ENCODE measurements at regions not wholly inside any gene's neighbourhood (a gene's known extent, or its start where the extent isn't known, plus 50 kb on each side); places are given as distances from the start of the nearest gene placed in this dataset.
"Not testable (repeated sequence)": the region's sequence is repeated elsewhere in the genome, so short reads cannot be mapped to it uniquely, and the experiment has no call there.

DNA sequence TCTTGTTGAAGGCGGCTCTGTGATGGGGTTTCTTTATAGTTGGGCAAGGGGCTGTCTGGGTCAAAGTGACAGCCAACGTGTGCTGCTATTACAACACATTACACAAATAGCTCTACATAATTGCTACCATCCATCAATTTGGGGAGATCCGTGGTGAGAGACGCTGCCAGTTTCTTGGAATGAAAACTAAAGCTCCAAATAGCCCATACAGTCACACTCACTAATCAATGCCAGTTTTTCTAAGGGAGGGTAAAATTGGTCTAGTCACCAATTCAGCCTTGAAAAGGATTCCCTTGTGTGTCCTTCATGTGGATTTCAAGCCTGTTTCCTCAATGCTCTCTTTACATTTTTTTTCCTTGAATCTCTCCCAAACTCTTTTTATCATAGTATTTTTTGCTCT, 343.3 kb upstream of the KLF4 start:
- H3K4me3 ChIP-seq (ENCODE audit: low read depth, low read length) = no peak overlapping the region
- TF ChIP-seq, protein P1, sequence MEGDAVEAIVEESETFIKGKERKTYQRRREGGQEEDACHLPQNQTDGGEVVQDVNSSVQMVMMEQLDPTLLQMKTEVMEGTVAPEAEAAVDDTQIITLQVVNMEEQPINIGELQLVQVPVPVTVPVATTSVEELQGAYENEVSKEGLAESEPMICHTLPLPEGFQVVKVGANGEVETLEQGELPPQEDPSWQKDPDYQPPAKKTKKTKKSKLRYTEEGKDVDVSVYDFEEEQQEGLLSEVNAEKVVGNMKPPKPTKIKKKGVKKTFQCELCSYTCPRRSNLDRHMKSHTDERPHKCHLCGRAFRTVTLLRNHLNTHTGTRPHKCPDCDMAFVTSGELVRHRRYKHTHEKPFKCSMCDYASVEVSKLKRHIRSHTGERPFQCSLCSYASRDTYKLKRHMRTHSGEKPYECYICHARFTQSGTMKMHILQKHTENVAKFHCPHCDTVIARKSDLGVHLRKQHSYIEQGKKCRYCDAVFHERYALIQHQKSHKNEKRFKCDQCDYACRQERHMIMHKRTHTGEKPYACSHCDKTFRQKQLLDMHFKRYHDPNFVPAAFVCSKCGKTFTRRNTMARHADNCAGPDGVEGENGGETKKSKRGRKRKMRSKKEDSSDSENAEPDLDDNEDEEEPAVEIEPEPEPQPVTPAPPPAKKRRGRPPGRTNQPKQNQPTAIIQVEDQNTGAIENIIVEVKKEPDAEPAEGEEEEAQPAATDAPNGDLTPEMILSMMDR (IDR thresholded peaks at IDR 0.05; ENCODE audit: borderline replicate concordance, insufficient read depth, low read depth, low read length) = no peak

GRCh38 chr9:107830479-107830878, 340.9 kb upstream of the KLF4 start:
- TF ChIP-seq, protein P1 (IDR thresholded peaks at IDR 0.05; ENCODE audit: borderline replicate concordance, insufficient read depth, low read depth, low read length) = no peak
- H3K4me3 ChIP-seq (ENCODE audit: low read depth, low read length) = no peak overlapping the region

GRCh38 chr9:107827884-107828283, 338.3 kb upstream of the KLF4 start:
- TF ChIP-seq, protein P1 (IDR thresholded peaks at IDR 0.05; ENCODE audit: borderline replicate concordance, insufficient read depth, low read depth, low read length) = no peak
- no peak overlapping the region for H3K4me3 ChIP-seq (ENCODE audit: low read depth, low read length)

GRCh38 chr9:107827304-107827703, 337.7 kb upstream of the KLF4 start:
- no peak overlapping the region for H3K4me3 ChIP-seq (ENCODE audit: low read depth, low read length)
- TF ChIP-seq, protein P1 (IDR thresholded peaks at IDR 0.05; ENCODE audit: borderline replicate concordance, insufficient read depth, low read depth, low read length) = no peak

GRCh38 chr9:107826688-107826983, 337.1 kb upstream of the KLF4 start:
- not testable (repeated sequence) for H3K4me3 ChIP-seq (ENCODE audit: low read depth, low read length)

DNA sequence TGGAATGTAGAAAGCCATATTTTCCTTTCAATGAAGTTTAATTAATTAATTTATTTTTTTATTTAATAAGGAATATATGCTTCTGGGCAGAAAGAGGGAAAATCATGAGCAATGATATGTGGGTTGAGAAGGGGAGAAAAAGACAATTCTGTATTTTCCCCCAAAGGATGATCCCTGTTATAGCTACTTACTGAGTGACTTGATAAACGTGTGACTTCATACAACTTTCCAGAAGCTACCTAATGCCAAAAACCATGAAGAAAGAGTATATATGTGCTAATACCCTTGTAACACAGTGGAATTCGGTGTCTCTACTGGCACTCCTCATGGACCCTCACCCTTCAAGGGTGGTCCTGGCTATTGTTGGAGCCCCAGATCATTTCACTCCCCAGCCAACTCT, 335.0 kb upstream of the KLF4 start:
- H3K4me3 ChIP-seq (ENCODE audit: low read depth, low read length) = no peak overlapping the region
- TF ChIP-seq, protein P1 (IDR thresholded peaks at IDR 0.05; ENCODE audit: borderline replicate concordance, insufficient read depth, low read depth, low read length) = no peak

GRCh38 chr9:107819772-107820565, 330.4 kb upstream of the KLF4 start:
- H3K4me3 ChIP-seq (ENCODE audit: low read depth, low read length) = no peak overlapping the region
- TF ChIP-seq, protein P1 (IDR thresholded peaks at IDR 0.05; ENCODE audit: borderline replicate concordance, insufficient read depth, low read depth, low read length) = no peak

GRCh38 chr9:107818503-107818829, 328.9 kb upstream of the KLF4 start:
- H3K4me3 ChIP-seq (ENCODE audit: low read depth, low read length) = not testable (repeated sequence)

DNA sequence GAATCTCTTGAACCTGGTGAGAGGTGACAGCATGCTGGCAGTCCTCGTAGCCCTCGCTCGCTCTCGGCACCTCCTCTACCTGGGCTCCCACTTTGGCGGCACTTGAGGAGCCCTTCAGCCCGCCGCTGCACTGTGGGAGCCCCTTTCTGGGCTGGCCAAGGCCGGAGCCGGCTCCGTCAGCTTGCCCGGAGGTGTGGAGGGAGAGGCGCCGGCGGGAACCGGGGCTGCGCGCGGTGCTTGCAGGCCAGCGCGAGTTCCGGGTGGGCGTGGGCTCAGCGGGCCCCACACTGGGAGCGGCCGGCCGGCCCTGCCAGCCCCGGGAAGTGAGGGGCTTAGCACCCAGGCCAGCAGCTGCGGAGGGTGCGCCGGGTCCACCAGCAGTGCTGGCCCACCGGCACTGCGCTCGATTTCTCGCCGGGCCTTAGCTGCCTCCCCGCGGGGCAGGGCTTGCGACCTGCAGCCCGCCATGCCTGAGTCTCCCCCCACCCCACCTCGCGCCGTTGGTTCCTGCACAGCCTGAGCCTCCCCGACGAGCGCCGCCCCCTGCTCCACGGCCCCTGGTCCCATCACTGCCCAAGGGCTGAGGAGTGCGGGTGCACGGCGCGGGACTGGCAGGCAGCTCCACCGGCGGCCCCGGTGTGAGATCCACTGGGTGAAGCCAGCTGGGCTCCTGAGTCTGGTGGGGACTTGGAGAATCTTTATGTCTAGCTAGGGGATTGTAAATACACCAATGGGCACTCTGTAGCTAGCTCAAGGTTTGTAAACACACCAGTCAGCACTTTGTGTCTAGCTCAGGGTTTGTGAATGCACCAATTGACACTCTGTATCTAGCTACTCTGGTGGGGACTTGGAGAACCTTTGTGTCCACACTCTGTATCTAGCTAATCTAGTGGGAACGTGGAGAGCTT, 328.3 kb upstream of the KLF4 start:
- H3K4me3 ChIP-seq (ENCODE audit: low read depth, low read length) = not testable (repeated sequence)

All from GM12875 (cell line).